Thyroid gland (tissue), 4 donors: ENCODE measurements at regions not wholly inside any gene's neighbourhood (a gene's known extent, or its start where the extent isn't known, plus 50 kb on each side); places are given as distances from the start of the nearest gene placed in this dataset.
"Not testable (repeated sequence)": the region's sequence is repeated elsewhere in the genome, so short reads cannot be mapped to it uniquely, and the experiment has no call there.

Experiments used
- DNase-seq, 2 donors: peaks; one replicate each; pipeline ENCODE4 v3.0.0-alpha.2; 2019
- H3K27ac ChIP-seq, 3 donors: fragments of 200-600 bp; sonication (generic); 1 replicate in 2 of 3; 2 replicates in 1 of 3; pipeline ENCODE4 v1.5.1; 2016 to 2019; ENCODE audit warnings: mild to moderate bottlenecking in 1 of 3, moderate library complexity in 1 of 3
- H3K27me3 ChIP-seq: fragments of 200-600 bp; sonication (generic); one replicate; pipeline ENCODE4 v1.5.1; 2019
- H3K36me3 ChIP-seq, 2 donors: fragments of 200-600 bp; sonication (generic); one replicate each; pipeline ENCODE4 v1.5.1; 2016 to 2019
- H3K4me1 ChIP-seq, 2 donors: fragments of 200-600 bp; sonication (generic); one replicate each; pipeline ENCODE4 v1.5.1; 2017 to 2019
- H3K4me3 ChIP-seq, 3 donors: fragments of 200-600 bp; sonication (generic); replicated peaks in 1 of 3; 1 replicate in 2 of 3; 2 replicates in 1 of 3; pipeline ENCODE4 v1.5.1; 2016; ENCODE audit warnings: mild to moderate bottlenecking in 1 of 3
- H3K9me3 ChIP-seq: fragments of 200-600 bp; sonication (generic); one replicate; pipeline ENCODE4 v1.5.1; 2017
- CTCF ChIP-seq, 6 experiments: fragments of 200-600 bp in 3 of 6; fragments of 450-650 bp in 3 of 6; sonication (generic) in 3 of 6; IDR thresholded peaks; one replicate each; pipeline ENCODE4 v1.5.1; 2016 to 2019; ENCODE audit warnings: antibody characterized with exemption in 6 of 6, mild to moderate bottlenecking in 2 of 6, inconsistent platforms in 1 of 6, moderate library complexity in 1 of 6
- POLR2A ChIP-seq, 2 donors: fragments of 450-650 bp; IDR thresholded peaks; one replicate each; pipeline ENCODE4 v1.6.1; 2017; ENCODE audit warnings: antibody characterized with exemption in 2 of 2, mild to moderate bottlenecking in 2 of 2, moderate library complexity in 1 of 2
- WGBS, 2 donors: methylation state at CpG; one replicate each; pipeline ENCODE4 v1.1.5; 2017; 5-methylcytosine and 5-hydroxymethylcytosine counted together
- intact Hi-C: fragments of 100-400 bp; cut with DNase I; formaldehyde crosslinking; loops from one replicate; pipeline ENCODE4 v1.15.1; 2023

- no peaks in the 10 kb centered on the region for H3K4me1 ChIP-seq
- H3K4me3 ChIP-seq: no peak overlapping the region
- 47 to 56% methylated on average over 14 of the region's 14 CpGs for WGBS, 2 donors
- H3K27me3 ChIP-seq: no peaks in the 10 kb centered on the region
- TF ChIP-seq CTCF (IDR thresholded peaks at IDR 0.05): no peak
- no peak for TF ChIP-seq POLR2A (IDR thresholded peaks at IDR 0.05)
- H3K27ac ChIP-seq: no peak overlapping the region
- intact Hi-C loops: no loop called here
- H3K36me3 ChIP-seq: no peaks in the 10 kb centered on the region
- H3K9me3 ChIP-seq: no peaks in the 10 kb centered on the region
- DNase-seq: no peak
These were observed 324.5 kb downstream of the PREX1 start for GRCh38 chr20:48503166-48503815.

- intact Hi-C loops: no loop called here
- H3K27me3 ChIP-seq: no peaks in the 10 kb centered on the region
- no peak overlapping the region for H3K4me3 ChIP-seq
- WGBS, 2 donors: 48 to 50% methylated on average over 9 of the region's 9 CpGs
- no peak for DNase-seq
- TF ChIP-seq CTCF (IDR thresholded peaks at IDR 0.05): no peak
- no peak for TF ChIP-seq POLR2A (IDR thresholded peaks at IDR 0.05)
- H3K36me3 ChIP-seq: no peaks in the 10 kb centered on the region
- H3K27ac ChIP-seq: no peak overlapping the region
- H3K9me3 ChIP-seq: no peaks in the 10 kb centered on the region
- no peaks in the 10 kb centered on the region for H3K4me1 ChIP-seq
These were observed 325.0 kb downstream of the PREX1 start for GRCh38 chr20:48502758-48503157.

GRCh38 chr20:48502016-48502415 lies 325.8 kb downstream of the PREX1 start:
- H3K9me3 ChIP-seq: no peaks in the 10 kb centered on the region
- TF ChIP-seq CTCF (IDR thresholded peaks at IDR 0.05): no peak
- TF ChIP-seq POLR2A (IDR thresholded peaks at IDR 0.05): no peak
- H3K4me3 ChIP-seq: no peak overlapping the region
- no peak for DNase-seq
- H3K27me3 ChIP-seq: no peaks in the 10 kb centered on the region
- no peaks in the 10 kb centered on the region for H3K4me1 ChIP-seq
- H3K36me3 ChIP-seq: no peaks in the 10 kb centered on the region
- WGBS, 2 donors: 78% methylated on average over 9 of the region's 9 CpGs
- H3K27ac ChIP-seq: no peak overlapping the region
- intact Hi-C loops: no loop called here

- H3K4me1 ChIP-seq, DNase-seq, H3K4me3 ChIP-seq, H3K27me3 ChIP-seq, H3K36me3 ChIP-seq, intact Hi-C loops, H3K9me3 ChIP-seq, H3K27ac ChIP-seq: not testable (repeated sequence)
- WGBS, 2 donors: 58 to 77% methylated on average over 9 of the region's 9 CpGs
These were observed 326.9 kb downstream of the PREX1 start for GRCh38 chr20:48500900-48501299.

GRCh38 chr20:48498939-48499338 lies 328.9 kb downstream of the PREX1 start:
- not testable (repeated sequence) for DNase-seq
- WGBS, 2 donors: 73 to 83% methylated on average over 4 of the region's 4 CpGs

GRCh38 chr20:48498125-48498524 lies 329.7 kb downstream of the PREX1 start:
- 88 to 92% methylated on average over 3 to 4 of the region's 4 CpGs for WGBS, 2 donors
- H3K27ac ChIP-seq, intact Hi-C loops, H3K4me1 ChIP-seq, H3K27me3 ChIP-seq, H3K9me3 ChIP-seq, DNase-seq, H3K4me3 ChIP-seq, H3K36me3 ChIP-seq: not testable (repeated sequence)

More at GRCh38 chr20:48498939-48499338, 328.9 kb downstream of the PREX1 start:
- intact Hi-C loops, H3K27ac ChIP-seq, H3K4me1 ChIP-seq, H3K9me3 ChIP-seq, H3K4me3 ChIP-seq, H3K27me3 ChIP-seq, H3K36me3 ChIP-seq: not testable (repeated sequence)

- H3K4me3 ChIP-seq: no peak overlapping the region
- intact Hi-C loops: no loop called here
- H3K36me3 ChIP-seq: no peaks in the 10 kb centered on the region
- H3K9me3 ChIP-seq: no peaks in the 10 kb centered on the region
- no peaks in the 10 kb centered on the region for H3K27me3 ChIP-seq
- WGBS, 2 donors: 77 to 78% methylated on average over 8 of the region's 8 CpGs
- no peak overlapping the region for H3K27ac ChIP-seq
- no peak for TF ChIP-seq CTCF (IDR thresholded peaks at IDR 0.05)
- TF ChIP-seq POLR2A (IDR thresholded peaks at IDR 0.05): no peak
- no peak for DNase-seq
- no peaks in the 10 kb centered on the region for H3K4me1 ChIP-seq
These were observed 333.8 kb downstream of the PREX1 start for GRCh38 chr20:48493966-48494365.

- H3K4me1 ChIP-seq, H3K4me3 ChIP-seq, DNase-seq, H3K36me3 ChIP-seq, H3K27ac ChIP-seq, H3K9me3 ChIP-seq, intact Hi-C loops, H3K27me3 ChIP-seq: not testable (repeated sequence)
- WGBS, 2 donors: 74 to 77% methylated on average over 10 to 18 of the region's 18 CpGs
These were observed 334.5 kb downstream of the PREX1 start for GRCh38 chr20:48493331-48493730.
